HuH-7.5 (cell line): ENCODE measurements at regions not wholly inside any gene's neighbourhood (a gene's known extent, or its start where the extent isn't known, plus 50 kb on each side); places are given as distances from the start of the nearest gene placed in this dataset.

Source experiments
- DNase-seq: peaks from one replicate; pipeline ENCODE4 v3.0.0; 2011; ENCODE audit warnings: low spot score

- peak; percentile 96 for DNase-seq
Observed at GRCh38 chr14:31965735-31966598, 111.1 kb upstream of the ARHGAP5 start.

GRCh38 chr14:31966896-31967668 lies 110.0 kb upstream of the ARHGAP5 start:
- DNase-seq, result no peak

- DNase-seq, result peak; percentile 98
Observed at GRCh38 chr14:31967669-31967975, 109.5 kb upstream of the ARHGAP5 start.

GRCh38 chr14:31968107-31968810 lies 108.8 kb upstream of the ARHGAP5 start:
- DNase-seq, result peak; percentile 86

DNA sequence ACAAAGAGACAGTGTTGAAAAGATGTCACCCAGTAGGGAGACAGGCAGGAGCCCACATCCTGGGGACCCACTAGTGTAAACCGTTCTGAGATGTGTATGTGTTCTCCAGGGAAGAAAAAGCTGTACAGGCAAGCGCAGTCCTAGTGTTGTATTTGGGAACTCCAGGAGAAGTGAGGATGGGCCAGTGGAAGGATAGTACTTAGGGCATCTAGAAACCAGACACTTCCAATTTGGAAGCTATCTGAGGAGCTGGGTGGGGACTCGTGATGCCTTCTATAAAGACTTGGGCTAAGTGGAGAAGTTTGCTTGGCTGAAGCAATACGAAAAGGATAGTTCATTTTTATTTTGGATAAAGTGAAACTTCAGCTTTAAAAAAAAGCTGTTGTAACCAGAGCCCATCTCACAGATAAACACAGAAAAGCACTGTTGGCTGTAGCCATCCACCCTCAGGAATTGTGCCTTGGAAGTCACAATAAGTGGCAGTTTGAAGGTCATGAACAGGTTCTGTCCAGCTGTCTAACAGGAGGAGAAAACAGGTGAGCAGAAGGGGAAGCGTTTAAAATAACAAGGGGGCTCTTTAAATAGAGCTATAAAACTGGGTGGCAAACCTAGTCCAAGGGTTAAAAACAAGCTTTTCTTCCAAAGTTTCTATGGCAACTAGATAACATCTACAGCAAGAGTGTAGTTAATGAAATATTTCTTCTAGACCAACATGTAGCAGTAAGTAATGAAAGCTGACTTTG lies 108.0 kb upstream of the ARHGAP5 start:
- DNase-seq, result no peak

GRCh38 chr14:31969699-31970240 lies 107.3 kb upstream of the ARHGAP5 start:
- no peak for DNase-seq

GRCh38 chr14:31970744-31971143 lies 106.4 kb upstream of the ARHGAP5 start:
- no peak for DNase-seq

GRCh38 chr14:31971612-31972011 lies 105.5 kb upstream of the ARHGAP5 start:
- DNase-seq, result no peak

- no peak for DNase-seq
Observed at GRCh38 chr14:31977001-31977556, 100.0 kb upstream of the ARHGAP5 start.

DNA sequence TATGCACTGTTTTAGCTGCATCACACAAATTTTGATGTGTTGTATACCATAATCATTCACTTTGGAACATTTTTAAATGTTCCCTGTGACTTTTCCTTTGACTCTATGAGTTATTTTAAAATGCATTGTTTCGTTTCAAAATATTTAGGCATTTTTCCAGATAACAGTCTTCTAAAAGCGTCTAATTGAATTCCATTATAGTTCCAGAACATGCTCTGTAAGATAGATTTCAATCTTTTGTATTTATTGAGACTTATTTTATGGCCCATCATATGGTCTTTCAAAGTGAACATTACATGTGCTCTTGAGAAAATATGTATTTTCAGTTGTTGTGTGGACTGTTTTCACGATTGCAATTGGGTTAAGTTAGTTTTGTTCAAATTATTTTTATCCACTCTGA lies 98.7 kb upstream of the ARHGAP5 start:
- DNase-seq, result no peak

DNA sequence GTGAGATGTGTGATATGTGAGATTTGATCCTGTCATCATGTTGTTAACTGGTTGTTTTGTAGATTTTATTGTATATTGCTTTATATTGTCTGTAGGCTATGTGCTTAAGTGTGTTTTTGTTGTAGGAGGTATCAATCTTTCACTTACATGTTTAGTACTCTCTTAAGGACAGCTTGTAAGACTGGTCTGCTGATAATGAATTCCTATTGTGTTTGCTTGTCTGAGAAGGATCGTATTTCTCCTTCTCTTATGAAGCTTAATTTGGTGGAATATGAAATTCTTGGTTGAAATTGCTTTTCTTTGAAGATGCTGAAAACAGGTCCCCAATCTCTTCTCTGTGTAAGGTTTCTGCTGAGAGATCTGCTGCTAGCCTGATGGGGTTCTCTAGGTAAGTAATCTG lies 94.5 kb upstream of the ARHGAP5 start:
- DNase-seq, result no peak

- DNase-seq, result no peak
Observed at GRCh38 chr14:31986405-31986804, 90.7 kb upstream of the ARHGAP5 start.

- no peak for DNase-seq
Observed at GRCh38 chr14:31987721-31988120, 89.4 kb upstream of the ARHGAP5 start.

GRCh38 chr14:31988244-31988643 lies 88.9 kb upstream of the ARHGAP5 start:
- DNase-seq, result no peak

GRCh38 chr14:31990183-31990857 lies 86.8 kb upstream of the ARHGAP5 start:
- no peak for DNase-seq

DNA sequence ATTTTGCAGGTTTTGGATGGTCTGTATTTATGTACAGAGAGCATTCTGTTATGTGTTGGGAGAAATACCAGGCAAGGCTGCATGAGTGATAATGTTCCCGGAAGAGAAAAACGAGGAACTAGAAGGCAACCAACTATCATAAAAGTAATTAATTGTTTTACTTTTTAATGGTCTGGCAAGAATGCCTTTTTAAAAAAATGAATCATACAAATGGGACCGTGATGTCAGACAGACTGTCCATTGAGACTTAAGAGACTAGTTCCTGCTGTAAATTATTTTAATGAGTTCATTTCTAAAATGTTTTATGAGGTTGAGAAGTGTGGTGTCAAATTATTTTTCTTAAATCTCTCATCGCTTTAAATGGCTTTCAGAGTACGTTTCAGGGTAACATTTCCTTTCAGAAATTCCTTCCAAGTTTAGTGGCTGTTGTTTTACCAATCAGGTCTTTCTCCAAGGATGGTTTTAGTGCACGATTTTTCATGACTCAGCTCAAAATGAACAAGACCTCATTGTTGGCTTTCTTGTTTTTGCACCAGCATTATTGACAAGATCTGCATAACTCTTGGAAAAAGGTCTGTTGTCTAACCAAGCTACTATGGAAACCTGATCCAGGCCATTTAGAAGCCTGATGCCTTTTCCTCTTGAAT lies 86.1 kb upstream of the ARHGAP5 start:
- no peak for DNase-seq

GRCh38 chr14:31992011-31992447 lies 85.1 kb upstream of the ARHGAP5 start:
- no peak for DNase-seq

DNA sequence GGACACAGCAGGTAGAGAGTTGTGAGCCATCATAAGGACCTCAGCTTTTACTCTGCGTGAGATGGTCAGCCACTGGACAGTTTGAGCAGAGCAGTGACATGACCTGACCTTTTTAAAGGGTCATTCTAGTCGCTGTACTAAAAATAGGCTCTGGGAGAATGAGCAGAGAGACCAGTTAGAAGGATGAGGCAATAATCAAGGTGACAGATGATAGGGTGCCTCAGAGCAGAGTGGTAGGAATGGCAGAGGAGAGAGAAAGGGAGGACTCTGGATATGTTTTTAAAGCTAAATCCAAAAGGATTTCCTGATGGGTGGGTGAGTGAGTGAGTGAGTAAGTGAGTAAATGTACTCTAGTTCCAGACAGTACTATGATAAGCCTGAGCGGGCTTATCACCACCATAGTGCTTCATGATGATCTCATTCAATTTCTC lies 83.6 kb upstream of the ARHGAP5 start:
- peak; percentile 99 for DNase-seq

DNA sequence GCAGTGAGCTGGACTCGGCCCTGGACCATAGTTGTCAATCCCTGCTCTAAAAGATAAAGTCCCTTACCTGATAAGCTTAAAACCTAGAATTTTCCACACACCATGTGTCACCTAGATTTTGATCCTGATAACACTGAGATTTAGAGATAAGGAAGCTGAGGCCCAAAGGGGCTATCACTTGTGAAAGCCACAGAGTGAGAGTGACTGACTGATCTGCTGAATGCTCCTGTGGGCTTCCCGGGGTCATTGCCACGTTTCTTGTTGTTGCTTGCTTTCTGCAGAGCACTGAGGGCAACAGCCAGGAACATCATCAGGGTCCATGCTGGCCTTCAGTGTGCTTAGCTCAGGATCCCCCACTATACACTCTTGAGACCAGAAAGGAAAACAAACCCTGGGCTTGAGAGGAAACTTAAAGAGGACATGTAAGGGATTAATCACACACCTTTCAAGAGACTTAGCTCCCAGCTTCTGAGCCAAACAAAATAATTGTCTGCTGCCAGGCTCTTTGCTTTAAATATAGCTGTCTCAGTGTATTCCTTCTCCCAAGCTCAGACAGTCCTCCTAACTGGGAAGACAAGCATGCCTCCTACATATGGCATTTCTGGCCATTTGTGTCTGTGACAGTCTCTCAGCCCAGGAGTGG lies 82.6 kb upstream of the ARHGAP5 start:
- no peak for DNase-seq

- no peak for DNase-seq
Observed at GRCh38 chr14:32003585-32003984, 73.5 kb upstream of the ARHGAP5 start.
